Keratinocyte (primary cell): ENCODE measurements at regions not wholly inside any gene's neighbourhood (a gene's known extent, or its start where the extent isn't known, plus 50 kb on each side); places are given as distances from the start of the nearest gene placed in this dataset.

Experiments used
- DNase-seq: peaks from one replicate; pipeline ENCODE4 v3.0.0-alpha.2; 2011; ENCODE audit warnings: low read depth, missing footprints, low spot score
- FAIRE-seq: peaks from 2 replicates; lab custom pipeline; 2011; peaks lifted over from hg19 to GRCh38; lab: Jason Lieb, UNC
- H2AFZ ChIP-seq: 2 replicates; pipeline ENCODE4 v1.6.0; 2012; ENCODE audit warnings: low read length, control low read depth, inconsistent platforms; ENCODE audit not compliant: control insufficient read depth
- H3K27ac ChIP-seq: 2 replicates; pipeline ENCODE4 v1.5.1; 2011; ENCODE audit warnings: low read length; ENCODE audit not compliant: control insufficient read depth, insufficient read depth
- H3K27me3 ChIP-seq: 3 replicates; pipeline ENCODE4 v1.6.0; 2011; ENCODE audit warnings: low read length; ENCODE audit not compliant: control insufficient read depth, insufficient read depth; ENCODE audit errors: extremely low read depth
- H3K36me3 ChIP-seq, 2 experiments: 2 replicates in 1 of 2; 3 replicates in 1 of 2; pipeline ENCODE4 v1.5.1; 2011; ENCODE audit warnings: low read length in 2 of 2, mild to moderate bottlenecking in 1 of 2; ENCODE audit not compliant: control insufficient read depth in 2 of 2, insufficient read depth in 2 of 2; ENCODE audit errors: extremely low read depth in 1 of 2
- H3K4me1 ChIP-seq: 3 replicates; pipeline ENCODE4 v1.5.1; 2011; ENCODE audit warnings: low read length; ENCODE audit not compliant: control insufficient read depth, insufficient read depth; ENCODE audit errors: extremely low read depth
- H3K4me2 ChIP-seq: 3 replicates; pipeline ENCODE4 v1.6.0; 2011; ENCODE audit warnings: low read depth, low read length; ENCODE audit not compliant: control insufficient read depth, insufficient read depth; ENCODE audit errors: extremely low read depth
- H3K4me3 ChIP-seq, 3 experiments: fragments of 200-600 bp in 1 of 3; sonication (generic) in 1 of 3; 2 replicates in 2 of 3; 3 replicates in 1 of 3; pipeline ENCODE4 v1.5.1; 2011 to 2016; ENCODE audit warnings: low read length in 3 of 3, mild to moderate bottlenecking in 3 of 3, control low read depth in 2 of 3, inconsistent platforms in 1 of 3, low read depth in 1 of 3, mixed read lengths in 1 of 3, mixed run types in 1 of 3, moderate library complexity in 1 of 3; ENCODE audit not compliant: control insufficient read depth in 2 of 3, insufficient read depth in 2 of 3; ENCODE audit errors: extremely low read depth in 1 of 3
- H3K79me2 ChIP-seq: 2 replicates; pipeline ENCODE4 v1.6.0; 2012; ENCODE audit warnings: low read length; ENCODE audit not compliant: control insufficient read depth, insufficient read depth
- H3K9ac ChIP-seq: 3 replicates; pipeline ENCODE4 v1.6.0; 2011; ENCODE audit warnings: low read length; ENCODE audit not compliant: control insufficient read depth, insufficient read depth; ENCODE audit errors: extremely low read depth
- H3K9me1 ChIP-seq: 3 replicates; pipeline ENCODE4 v1.6.0; 2011; ENCODE audit warnings: low read length; ENCODE audit not compliant: control insufficient read depth, insufficient read depth; ENCODE audit errors: extremely low read depth
- H3K9me3 ChIP-seq: 2 replicates; pipeline ENCODE4 v1.5.1; 2012; ENCODE audit warnings: low read depth, low read length; ENCODE audit not compliant: control insufficient read depth
- H4K20me1 ChIP-seq: 3 replicates; pipeline ENCODE4 v1.6.0; 2011; ENCODE audit warnings: low read length; ENCODE audit not compliant: control insufficient read depth, insufficient read depth; ENCODE audit errors: extremely low read depth
- EZH2 ChIP-seq: IDR thresholded peaks from one replicate; pipeline ENCODE4 v1.6.1; 2012; ENCODE audit warnings: inconsistent platforms, mild to moderate bottlenecking, low read length, moderate library complexity
- dilution Hi-C: fragments of 300-500 bp; cut with MboI; formaldehyde crosslinking; loops from one replicate; pipeline ENCODE4 v1.7.0; 2020; ENCODE audit warnings: low sequenced_read_pairs; ENCODE audit not compliant: extremely low pct_ligation_motif_present
- TF ChIP-seq, protein P1 (sequence below), 3 experiments: IDR thresholded peaks in 1 of 3; conservative IDR thresholded peaks in 1 of 3; optimal IDR thresholded peaks in 1 of 3; 2 replicates in 2 of 3; 3 replicates in 1 of 3; pipeline versions ENCODE3 to v1.5.1; 2011; ENCODE audit warnings: low read length in 3 of 3, mild to moderate bottlenecking in 3 of 3, moderate library complexity in 2 of 3, control low read depth in 1 of 3, inconsistent platforms in 1 of 3; ENCODE audit not compliant: insufficient read depth in 2 of 3; ENCODE audit errors: extremely low read depth in 1 of 3

- no peak overlapping the region for H3K27ac ChIP-seq
These were observed 276.6 kb upstream of the LRTM1 start for GRCh38 chr3:55204417-55204816.

DNA sequence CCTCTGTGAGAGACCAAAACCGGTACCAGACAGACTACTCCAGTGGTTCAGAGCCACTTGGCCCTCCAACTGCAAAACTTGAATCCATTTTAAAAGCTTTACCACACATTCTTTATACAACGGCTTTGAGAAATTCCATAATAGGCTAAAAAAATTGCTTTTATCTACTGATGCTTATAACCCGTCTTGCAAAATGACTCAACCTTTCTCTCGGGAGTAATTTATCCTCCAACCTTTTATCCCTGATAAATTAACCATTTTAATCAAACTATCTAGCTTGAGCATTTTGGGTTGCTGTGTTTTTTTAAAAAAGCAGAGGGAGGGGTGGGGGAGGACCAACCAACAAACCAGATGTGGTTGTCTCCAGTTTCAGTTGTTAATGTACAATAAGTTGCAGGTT, 275.7 kb upstream of the LRTM1 start:
- TF ChIP-seq EZH2 = no peak
- TF ChIP-seq, protein P1, sequence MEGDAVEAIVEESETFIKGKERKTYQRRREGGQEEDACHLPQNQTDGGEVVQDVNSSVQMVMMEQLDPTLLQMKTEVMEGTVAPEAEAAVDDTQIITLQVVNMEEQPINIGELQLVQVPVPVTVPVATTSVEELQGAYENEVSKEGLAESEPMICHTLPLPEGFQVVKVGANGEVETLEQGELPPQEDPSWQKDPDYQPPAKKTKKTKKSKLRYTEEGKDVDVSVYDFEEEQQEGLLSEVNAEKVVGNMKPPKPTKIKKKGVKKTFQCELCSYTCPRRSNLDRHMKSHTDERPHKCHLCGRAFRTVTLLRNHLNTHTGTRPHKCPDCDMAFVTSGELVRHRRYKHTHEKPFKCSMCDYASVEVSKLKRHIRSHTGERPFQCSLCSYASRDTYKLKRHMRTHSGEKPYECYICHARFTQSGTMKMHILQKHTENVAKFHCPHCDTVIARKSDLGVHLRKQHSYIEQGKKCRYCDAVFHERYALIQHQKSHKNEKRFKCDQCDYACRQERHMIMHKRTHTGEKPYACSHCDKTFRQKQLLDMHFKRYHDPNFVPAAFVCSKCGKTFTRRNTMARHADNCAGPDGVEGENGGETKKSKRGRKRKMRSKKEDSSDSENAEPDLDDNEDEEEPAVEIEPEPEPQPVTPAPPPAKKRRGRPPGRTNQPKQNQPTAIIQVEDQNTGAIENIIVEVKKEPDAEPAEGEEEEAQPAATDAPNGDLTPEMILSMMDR (optimal IDR thresholded peaks at IDR 0.05 in 1 of 3, IDR thresholded peaks at IDR 0.05 in 1 of 3, conservative IDR thresholded peaks at IDR 0.05 in 1 of 3; ENCODE audit: extremely low read depth in 1 of 3, insufficient read depth in 2 of 3, low read length in 3 of 3) = no peak
- no peaks in the 10 kb centered on the region for H3K4me1 ChIP-seq
- no peaks in the 10 kb centered on the region for H4K20me1 ChIP-seq
- H3K9ac ChIP-seq = no peak overlapping the region
- H2AFZ ChIP-seq = no peak overlapping the region
- H3K9me1 ChIP-seq = no peaks in the 10 kb centered on the region
- H3K27me3 ChIP-seq = no peaks in the 10 kb centered on the region
- H3K36me3 ChIP-seq = no peaks in the 10 kb centered on the region
- DNase-seq (no peak), FAIRE-seq (no peak)
- H3K4me3 ChIP-seq = no peak overlapping the region
- no peak overlapping the region for H3K4me2 ChIP-seq
- H3K27ac ChIP-seq = no peak overlapping the region
- dilution Hi-C loops = no loop called here
- no peaks in the 10 kb centered on the region for H3K79me2 ChIP-seq
- no peaks in the 10 kb centered on the region for H3K9me3 ChIP-seq

More at GRCh38 chr3:55204417-55204816, 276.6 kb upstream of the LRTM1 start:
- no peak for DNase-seq
- no peak overlapping the region for H2AFZ ChIP-seq
- FAIRE-seq = no peak
- H3K9me3 ChIP-seq = no peaks in the 10 kb centered on the region
- H3K79me2 ChIP-seq = no peaks in the 10 kb centered on the region
- TF ChIP-seq, protein P1 (optimal IDR thresholded peaks at IDR 0.05 in 1 of 3, IDR thresholded peaks at IDR 0.05 in 1 of 3, conservative IDR thresholded peaks at IDR 0.05 in 1 of 3; ENCODE audit: extremely low read depth in 1 of 3, insufficient read depth in 2 of 3, low read length in 3 of 3) = no peak
- TF ChIP-seq EZH2 = no peak
- dilution Hi-C loops = no loop called here
- no peak overlapping the region for H3K9ac ChIP-seq
- no peaks in the 10 kb centered on the region for H3K4me1 ChIP-seq
- H3K9me1 ChIP-seq = no peaks in the 10 kb centered on the region
- no peaks in the 10 kb centered on the region for H3K27me3 ChIP-seq
- H3K4me3 ChIP-seq = no peak overlapping the region
- H4K20me1 ChIP-seq = no peaks in the 10 kb centered on the region
- H3K4me2 ChIP-seq = no peak overlapping the region
- H3K36me3 ChIP-seq = no peaks in the 10 kb centered on the region
